LNCAP (cell line): ENCODE measurements at regions not wholly inside any gene's neighbourhood (a gene's known extent, or its start where the extent isn't known, plus 50 kb on each side); places are given as distances from the start of the nearest gene placed in this dataset.

Experiments
- TF ChIP-seq, protein P1 (sequence below): fragments of 450-650 bp; IDR thresholded peaks from 2 replicates; pipeline ENCODE4 v1.5.1; 2017; ENCODE audit warnings: mild to moderate bottlenecking

DNA sequence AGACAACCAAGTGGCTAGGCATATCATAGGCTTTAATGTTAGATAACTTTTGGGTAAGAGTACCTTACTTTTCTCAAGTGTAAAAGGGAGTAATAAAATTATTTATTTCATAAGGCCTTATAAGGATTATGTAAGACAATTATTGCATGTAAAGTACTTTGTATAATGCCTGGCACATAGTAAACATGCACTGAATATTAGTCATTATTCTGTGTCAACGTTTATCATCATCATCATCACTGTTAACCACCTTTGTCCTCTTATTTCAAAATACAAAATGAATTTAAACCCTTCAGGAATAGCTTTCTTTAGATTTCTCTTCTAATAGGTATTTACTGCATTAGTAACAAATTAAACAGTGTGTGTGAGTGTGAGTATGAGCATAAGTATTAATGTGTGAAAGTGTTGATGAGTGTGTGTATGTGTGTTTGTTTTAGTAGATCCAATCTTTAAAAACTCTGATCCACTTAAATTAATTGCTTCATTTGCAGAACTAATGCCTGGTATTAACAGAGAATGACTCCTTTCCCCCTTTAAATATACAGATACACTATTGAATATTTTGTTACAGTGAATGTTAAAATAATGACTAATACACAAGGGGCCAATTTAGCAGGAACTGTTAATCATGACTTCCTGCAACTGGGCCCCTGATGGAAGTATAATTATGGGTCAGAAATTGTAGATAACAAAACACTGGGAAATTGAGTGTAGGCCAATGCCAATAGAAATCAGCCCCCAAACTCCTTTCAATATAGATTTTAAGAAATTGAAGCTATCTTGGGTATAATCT, 213.3 kb upstream of the FZD8 start:
- TF ChIP-seq, protein P1, sequence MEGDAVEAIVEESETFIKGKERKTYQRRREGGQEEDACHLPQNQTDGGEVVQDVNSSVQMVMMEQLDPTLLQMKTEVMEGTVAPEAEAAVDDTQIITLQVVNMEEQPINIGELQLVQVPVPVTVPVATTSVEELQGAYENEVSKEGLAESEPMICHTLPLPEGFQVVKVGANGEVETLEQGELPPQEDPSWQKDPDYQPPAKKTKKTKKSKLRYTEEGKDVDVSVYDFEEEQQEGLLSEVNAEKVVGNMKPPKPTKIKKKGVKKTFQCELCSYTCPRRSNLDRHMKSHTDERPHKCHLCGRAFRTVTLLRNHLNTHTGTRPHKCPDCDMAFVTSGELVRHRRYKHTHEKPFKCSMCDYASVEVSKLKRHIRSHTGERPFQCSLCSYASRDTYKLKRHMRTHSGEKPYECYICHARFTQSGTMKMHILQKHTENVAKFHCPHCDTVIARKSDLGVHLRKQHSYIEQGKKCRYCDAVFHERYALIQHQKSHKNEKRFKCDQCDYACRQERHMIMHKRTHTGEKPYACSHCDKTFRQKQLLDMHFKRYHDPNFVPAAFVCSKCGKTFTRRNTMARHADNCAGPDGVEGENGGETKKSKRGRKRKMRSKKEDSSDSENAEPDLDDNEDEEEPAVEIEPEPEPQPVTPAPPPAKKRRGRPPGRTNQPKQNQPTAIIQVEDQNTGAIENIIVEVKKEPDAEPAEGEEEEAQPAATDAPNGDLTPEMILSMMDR, result no peak

DNA sequence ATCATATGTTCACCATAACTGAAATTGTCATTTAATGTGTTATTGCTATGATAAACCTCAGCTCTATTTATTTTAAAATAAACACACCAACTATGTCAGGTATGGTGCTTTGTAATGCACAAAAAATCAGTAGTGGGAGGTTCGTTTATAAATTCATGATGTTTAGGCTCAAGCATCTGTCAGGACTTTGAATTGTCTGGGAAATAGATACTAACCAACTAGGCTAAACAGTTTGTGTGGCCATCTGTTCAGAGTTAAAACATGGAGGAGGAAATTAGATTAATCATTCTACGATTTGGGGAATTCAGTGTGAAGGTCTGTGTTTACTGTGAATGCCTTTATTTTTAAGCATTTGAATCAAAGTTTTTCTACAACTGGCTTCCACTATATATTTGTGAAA, 212.6 kb upstream of the FZD8 start:
- TF ChIP-seq, protein P1, result no peak

DNA sequence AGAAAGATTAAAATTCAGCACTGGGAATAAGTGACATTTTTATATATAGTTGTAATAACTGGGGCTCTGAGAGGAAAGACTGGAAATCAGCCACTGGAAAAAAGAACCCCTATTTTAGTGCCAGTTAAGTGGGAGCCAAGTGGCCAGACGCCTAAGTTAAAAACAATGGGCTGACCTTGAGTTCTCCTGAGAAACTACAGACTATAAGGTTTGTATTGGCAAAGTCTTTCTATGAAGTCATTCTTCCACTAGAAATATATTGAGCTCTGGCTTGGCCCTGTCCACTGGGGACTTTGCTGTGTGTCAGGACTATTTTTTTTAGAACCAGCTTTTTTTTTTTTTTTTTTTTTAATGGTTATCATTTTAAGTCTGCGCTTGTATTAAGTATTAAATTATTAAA, 210.6 kb upstream of the FZD8 start:
- TF ChIP-seq, protein P1, result no peak

DNA sequence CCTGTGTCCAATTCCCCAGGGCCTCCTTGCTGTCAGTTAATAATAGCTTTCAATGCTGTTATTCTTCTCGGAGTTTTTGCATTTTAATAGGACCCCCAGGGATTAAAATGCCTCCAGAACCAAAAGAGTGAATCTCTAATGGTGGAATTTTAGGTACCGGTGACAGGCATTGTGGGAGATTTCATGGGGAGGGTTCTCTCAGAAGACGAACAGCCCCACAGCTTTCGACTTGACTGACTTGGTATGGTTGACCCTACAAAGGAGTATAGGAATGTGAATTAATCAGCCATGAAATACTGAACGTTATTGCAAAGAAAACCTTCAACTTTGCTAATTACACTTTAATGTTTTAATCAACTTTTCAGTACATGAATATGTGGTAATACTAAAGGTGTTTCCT, 206.3 kb upstream of the FZD8 start:
- TF ChIP-seq, protein P1, result no peak

DNA sequence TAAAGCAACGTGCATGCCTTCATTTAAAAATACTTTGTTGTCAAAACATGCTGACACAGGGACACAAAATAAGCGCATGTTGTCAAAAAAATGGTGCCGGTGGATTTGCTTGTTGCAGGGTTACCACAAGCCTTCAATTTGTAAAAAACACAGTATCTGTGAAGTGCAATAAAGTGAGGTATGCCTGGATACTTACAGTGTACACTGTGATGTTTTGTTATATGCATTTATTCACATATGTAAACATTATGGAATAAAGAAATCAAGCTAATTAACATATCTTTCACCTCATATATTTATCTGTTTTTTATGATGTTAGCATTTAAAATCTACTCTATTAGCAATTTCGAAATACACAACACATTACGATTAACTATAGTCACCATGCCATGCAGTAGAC, 202.6 kb upstream of the FZD8 start:
- TF ChIP-seq, protein P1, result no peak

DNA sequence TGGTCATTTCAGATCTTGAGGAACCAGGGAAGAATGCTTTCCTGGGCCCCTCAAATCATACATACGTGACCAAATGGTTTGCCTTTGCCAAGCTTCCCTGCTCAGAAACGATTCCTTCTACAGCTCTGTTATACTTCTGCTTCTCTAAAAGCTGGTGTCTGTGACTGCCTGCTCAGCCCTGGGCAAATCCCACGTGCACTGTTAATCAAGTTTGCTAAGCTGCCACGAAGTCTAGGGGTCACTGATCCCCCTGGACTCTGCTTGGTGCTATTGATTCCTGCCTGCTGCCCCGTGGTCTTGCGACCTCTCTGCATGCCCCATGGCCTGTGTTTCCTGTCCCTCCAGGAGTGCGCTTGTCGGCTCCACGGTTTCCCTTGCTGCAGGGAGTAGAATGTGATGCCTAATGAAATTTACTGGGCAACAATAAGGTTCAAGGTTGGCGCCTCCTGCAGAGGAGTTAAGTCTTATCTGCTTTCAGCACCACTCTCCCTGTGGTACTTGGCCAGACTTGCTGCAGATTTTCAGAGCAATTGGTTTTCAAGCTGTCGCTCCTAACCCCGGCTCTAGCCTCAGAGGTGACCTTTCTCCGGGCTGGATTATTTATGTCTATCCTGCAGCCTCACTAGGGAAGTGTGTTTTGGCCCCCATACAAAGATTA, 201.6 kb upstream of the FZD8 start:
- TF ChIP-seq, protein P1, result no peak

DNA sequence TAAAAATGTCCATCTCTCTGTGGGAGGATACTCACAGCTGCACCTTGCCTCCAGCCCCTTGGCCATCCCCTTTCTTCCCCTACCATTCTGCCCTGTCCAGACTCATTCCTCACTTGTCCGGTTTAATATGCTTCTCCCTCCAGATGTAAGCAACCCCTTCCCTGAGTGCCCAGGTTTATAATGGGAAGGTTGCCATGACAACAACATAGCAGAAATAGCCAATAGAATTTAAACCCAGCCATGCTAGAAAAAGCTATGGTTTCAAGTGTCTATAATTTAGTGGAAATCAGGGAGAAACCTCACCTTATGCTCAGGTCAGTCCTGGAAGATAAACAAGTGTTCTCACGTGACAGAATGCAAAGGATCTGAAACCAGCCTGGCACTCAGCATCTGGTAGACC, 196.0 kb upstream of the FZD8 start:
- TF ChIP-seq, protein P1, result no peak
